NOMO-1 (cell line): ENCODE measurements at regions not wholly inside any gene's neighbourhood (a gene's known extent, or its start where the extent isn't known, plus 50 kb on each side); places are given as distances from the start of the nearest gene placed in this dataset.
"Not testable (repeated sequence)": the region's sequence is repeated elsewhere in the genome, so short reads cannot be mapped to it uniquely, and the experiment has no call there.

ENCODE experiments used
- DNase-seq, 2 experiments: peaks; one replicate each; lab custom pipeline; 2025; ENCODE audit not compliant: unreplicated experiment in 2 of 2; lab: John Stamatoyannopoulos, UW

DNA sequence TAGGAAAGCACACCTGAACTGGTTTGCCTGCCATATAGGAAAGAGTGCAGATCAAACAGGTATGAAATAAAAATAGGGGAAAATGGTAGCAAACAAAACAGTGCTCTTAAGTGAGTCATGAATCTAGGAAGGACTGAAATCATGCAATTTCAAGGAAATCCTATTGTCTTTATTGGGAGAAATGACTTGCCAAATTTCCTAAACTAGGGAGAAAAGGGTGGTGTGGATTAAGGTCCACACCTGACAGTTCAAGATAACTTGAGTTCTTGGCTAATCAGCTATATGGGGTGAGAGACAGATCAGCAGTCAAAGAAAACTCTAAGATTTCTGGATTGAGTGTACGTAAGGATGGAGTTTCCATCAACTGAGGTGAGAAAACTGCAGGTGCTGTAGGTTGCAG lies 101.1 kb downstream of the PRKAB2 start:
- DNase-seq: no peak

DNA sequence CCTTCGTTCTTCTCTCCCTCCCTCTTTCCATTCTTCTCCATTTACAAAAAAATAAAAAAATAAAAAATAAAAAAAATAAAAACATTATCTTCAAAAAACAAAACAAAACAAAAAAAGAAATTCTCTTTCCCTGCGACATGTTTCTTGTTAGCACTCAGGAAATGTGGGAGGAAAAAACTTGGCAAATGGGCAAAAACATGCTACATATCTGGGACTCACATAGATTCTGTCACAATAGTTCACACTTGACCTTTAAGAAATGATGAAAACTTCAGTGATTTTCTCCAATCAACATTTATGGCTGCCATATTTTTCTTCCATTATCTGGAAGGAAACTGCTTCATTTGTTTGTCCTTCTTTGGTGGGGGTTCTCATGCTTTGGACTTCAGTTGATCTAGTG lies 109.3 kb downstream of the PRKAB2 start:
- DNase-seq: no peak

DNA sequence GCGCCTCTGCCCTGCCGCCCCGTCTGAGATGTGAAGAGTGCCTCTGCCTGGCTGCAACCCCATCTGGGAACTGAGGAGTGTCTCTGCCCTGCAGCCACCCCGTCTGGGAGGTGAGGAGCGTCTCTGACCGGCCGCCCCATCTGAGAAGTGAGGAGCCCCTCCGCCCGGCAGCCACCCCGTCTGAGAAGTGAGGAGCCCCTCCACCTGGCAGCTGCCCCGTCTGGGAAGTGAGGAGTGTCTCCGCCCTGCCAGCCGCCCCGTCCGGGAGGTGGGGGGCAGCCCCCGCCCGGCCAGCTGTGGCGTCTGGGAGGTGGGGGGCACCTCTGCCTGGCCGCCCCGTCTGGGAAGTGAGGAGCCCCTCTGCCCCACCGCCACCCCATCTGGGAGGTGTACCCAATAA lies 110.4 kb downstream of the PRKAB2 start:
- not testable (repeated sequence) for DNase-seq

DNA sequence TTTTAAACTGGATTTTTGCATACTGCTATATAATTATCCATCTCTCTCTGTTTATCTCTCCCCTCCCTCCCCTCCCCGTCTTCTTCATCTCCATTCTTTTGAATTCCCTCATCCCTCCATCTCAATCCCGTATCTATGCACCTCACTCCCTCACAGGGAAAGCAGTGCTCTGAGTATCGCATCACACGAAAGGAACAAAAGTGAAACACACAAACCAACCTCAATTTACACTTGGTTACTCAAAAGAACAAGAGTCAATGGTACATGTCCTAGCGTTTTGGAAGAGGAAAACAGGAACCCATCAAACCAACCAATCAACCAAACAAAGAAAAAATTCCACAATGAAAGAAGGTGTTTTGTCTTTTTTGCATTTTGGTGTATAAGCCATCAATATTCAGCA lies 115.1 kb downstream of the NBPF12 start:
- no peak for DNase-seq

GRCh38 chr1:147052677-147053076 lies 114.6 kb downstream of the NBPF12 start:
- no peak for DNase-seq

GRCh38 chr1:147052143-147052542 lies 114.0 kb downstream of the NBPF12 start:
- DNase-seq: peak in 1 of 2 experiments; percentile 1

DNA sequence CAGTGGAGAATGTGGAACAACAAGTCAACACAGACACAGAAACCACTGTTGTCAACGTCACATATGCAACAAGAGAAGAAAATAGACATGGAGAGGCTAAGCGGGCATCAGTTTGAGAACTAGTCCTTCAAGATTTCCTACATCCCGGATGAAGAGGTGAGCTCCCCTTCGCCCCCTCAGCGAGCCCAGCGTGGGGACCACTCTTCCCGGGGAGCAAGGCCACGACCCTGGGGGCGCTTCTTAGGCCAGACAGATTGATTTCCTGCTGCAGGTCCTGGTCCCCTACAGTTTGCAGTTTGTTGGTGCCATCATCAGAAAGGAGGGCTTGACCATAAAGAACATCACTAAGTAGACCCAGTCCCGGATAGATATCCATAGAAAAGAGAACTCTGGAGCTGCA lies 113.0 kb downstream of the NBPF12 start:
- DNase-seq: no peak

DNA sequence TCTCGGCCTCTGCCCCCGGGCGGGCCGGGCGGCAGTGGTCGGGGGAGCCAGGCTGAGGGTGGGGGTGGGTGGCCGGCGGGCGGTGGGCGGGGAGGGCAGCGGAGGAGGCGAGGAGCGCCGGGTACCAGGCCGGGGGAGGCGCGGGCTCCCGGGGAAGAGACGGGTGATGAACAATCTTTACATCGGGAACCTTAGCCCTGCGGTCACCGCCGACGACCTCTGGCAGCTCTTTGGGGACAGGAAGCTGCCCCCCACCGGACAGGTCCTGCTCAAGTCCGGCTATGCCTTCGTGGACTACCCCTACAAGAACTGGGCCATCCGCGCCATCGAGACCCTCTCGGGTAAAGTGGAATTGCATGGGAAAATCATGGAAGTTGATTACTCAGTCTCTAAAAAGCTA lies 112.5 kb downstream of the NBPF12 start:
- DNase-seq: no peak

GRCh38 chr1:147046863-147047394 lies 108.8 kb downstream of the NBPF12 start:
- DNase-seq: not testable (repeated sequence)

DNA sequence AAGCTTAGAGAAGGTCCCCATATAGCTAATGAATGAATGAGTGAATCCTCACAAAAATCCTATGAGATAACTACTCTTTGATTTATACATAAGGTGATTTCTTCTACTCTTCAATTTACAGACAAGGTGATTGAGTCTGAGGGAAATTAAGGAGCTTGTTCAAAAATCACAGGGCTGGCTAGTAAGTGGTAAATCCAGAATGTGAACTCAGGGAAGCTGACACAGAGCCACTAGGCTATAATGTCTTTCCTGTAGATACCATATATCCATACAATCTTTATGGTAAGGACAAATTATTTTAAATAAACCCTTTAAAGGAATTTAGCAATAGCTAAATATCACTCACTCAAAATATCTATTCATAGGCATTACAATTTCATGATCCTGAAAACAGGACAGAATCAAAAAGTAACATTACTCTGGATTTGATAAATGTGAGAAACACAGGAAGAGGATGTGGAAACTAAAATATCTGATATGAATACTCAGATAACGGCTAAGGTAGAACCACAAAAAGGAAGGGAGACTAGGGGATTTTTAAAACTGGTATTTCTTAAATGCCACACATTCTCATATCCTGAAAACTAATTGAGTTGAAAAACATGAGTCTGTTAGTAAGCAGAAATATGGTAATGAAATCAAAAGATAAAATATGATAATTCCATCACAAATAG lies 108.2 kb downstream of the NBPF12 start:
- no peak for DNase-seq
